ENCODE measurements at regions not wholly inside any gene's neighbourhood (a gene's known extent, or its start where the extent isn't known, plus 50 kb on each side); places are given as distances from the start of the nearest gene placed in this dataset.
A peak's percentile ranks its signal among the peaks of the same experiment; 100 is the strongest.

DNA sequence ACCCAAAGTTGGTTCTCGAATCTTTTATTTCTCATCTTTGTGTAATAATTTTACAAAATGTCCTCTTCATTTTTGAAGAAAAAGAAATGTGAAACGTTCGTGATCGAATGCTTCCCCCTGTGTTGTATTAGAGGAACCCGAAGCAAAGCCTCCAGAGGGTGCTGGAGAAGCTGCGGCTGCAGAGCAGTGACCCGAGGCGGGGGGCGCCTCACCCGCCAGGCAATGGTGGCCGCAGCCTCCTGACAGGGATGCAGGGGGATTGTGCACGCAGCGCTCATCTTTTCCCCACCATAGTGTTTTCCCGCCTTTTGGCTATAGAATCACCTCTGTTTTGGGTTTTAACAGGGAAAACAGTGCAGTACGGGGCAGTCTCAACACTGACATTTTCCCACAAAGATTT lies 307.5 kb upstream of the ANKRD30A start:
- no peak overlapping the region for H3K4me3 ChIP-seq
- 79 to 87% methylated on average over 15 of the region's 15 CpGs for WGBS, 2 donors
- no peaks in the 10 kb centered on the region for H3K27me3 ChIP-seq
- DNase-seq (no peak), ATAC-seq (no peak)
- no peak overlapping the region for H3K27ac ChIP-seq
- H3K9me3 ChIP-seq, result no peaks in the 10 kb centered on the region
- TF ChIP-seq POLR2A (IDR thresholded peaks at IDR 0.05), result no peak
- TF ChIP-seq, protein P1, sequence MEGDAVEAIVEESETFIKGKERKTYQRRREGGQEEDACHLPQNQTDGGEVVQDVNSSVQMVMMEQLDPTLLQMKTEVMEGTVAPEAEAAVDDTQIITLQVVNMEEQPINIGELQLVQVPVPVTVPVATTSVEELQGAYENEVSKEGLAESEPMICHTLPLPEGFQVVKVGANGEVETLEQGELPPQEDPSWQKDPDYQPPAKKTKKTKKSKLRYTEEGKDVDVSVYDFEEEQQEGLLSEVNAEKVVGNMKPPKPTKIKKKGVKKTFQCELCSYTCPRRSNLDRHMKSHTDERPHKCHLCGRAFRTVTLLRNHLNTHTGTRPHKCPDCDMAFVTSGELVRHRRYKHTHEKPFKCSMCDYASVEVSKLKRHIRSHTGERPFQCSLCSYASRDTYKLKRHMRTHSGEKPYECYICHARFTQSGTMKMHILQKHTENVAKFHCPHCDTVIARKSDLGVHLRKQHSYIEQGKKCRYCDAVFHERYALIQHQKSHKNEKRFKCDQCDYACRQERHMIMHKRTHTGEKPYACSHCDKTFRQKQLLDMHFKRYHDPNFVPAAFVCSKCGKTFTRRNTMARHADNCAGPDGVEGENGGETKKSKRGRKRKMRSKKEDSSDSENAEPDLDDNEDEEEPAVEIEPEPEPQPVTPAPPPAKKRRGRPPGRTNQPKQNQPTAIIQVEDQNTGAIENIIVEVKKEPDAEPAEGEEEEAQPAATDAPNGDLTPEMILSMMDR (IDR thresholded peaks at IDR 0.05), result no peak
- no peaks in the 10 kb centered on the region for H3K36me3 ChIP-seq (replicated peaks in 1 of 2; ENCODE audit: insufficient read depth in 1 of 2, low read depth in 2 of 2)
- H3K4me1 ChIP-seq, result no peaks in the 10 kb centered on the region
- intact Hi-C loops (cut with DNase I), result no loop called here

DNA sequence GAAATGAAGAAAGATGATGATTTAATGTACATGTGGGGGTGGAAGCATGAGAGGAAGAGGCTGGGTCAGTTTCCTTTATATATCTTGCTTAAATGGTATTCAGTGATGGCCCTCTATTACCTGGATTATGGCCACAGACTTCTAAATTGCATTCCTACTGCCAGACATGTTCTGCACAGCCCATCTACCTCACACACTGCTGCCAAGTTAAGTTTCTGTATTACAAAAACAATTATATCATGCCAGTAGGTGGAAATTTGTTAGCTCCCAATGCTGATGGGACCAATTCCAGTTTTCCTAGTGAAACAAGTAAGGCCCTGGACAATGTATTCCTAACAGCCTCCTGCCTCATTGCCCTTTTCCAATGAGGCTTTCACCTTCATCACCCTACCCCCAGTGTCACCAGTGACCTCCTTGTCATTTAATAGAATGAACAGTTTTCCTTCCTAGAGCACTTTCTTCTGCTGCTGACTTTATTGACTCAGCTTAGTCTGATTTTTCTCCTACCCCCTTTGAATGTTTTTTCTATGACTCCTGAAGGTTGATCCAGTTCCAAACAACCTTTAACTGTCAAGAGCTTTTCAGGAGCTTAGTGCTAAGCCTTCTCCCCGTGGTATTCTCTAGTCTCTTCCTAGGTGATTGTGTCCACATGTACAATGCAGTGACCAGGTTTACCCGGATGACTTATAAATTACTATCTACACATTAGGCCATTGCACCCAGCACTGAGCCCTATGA lies 316.6 kb upstream of the ANKRD30A start:
- peak overlapping the region in 3 of 4 donors; percentile 12 to 43 (median 41) for H3K27ac ChIP-seq
- TF ChIP-seq POLR2A (IDR thresholded peaks at IDR 0.05), result no peak
- TF ChIP-seq, protein P1 (IDR thresholded peaks at IDR 0.05), result no peak
- intact Hi-C loops (cut with DNase I), result no loop called here
- no peaks in the 10 kb centered on the region for H3K9me3 ChIP-seq
- no peaks in the 10 kb centered on the region for H3K27me3 ChIP-seq
- 48 to 49% methylated on average over 2 of the region's 2 CpGs for WGBS, 2 donors
- no peaks in the 10 kb centered on the region for H3K36me3 ChIP-seq (replicated peaks in 1 of 2; ENCODE audit: insufficient read depth in 1 of 2, low read depth in 2 of 2)
- no peak for DNase-seq
- peaks cover 31% of the 10 kb centered on the region for H3K4me1 ChIP-seq
- peak; percentile 33 for ATAC-seq
- no peak overlapping the region for H3K4me3 ChIP-seq

DNA sequence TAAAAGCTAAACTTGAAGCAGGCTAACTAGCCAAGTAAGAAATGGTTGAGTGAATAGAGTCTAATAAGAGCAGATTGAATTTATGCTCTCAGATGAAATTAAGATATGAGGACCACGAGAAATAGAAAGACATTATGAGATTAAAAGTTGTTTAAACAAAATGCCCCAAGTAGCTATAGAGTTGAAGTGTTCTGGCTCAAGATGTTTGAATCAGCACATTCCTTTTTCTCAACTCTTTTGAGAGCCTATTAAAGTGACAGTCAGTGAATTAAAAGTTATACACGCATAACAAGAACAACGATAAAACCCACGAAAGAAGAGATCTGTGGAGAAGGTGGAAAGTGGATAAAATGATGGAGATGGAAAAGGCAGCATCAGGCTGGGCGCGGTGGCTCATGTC lies 322.2 kb upstream of the ANKRD30A start:
- DNase-seq, result no peak
- Histone ChIP-seq H3K36me3 (replicated peaks in 1 of 2; ENCODE audit: insufficient read depth in 1 of 2, low read depth in 2 of 2) (no peaks in the 10 kb centered on the region), H3K9me3 (no peaks in the 10 kb centered on the region), H3K27ac (peak overlapping the region in 1 of 4 donors; percentile 6), H3K4me3 (no peak overlapping the region), H3K4me1 (peaks cover 14% of the 10 kb centered on the region), H3K27me3 (no peaks in the 10 kb centered on the region)
- ATAC-seq, result no peak
- no peak for TF ChIP-seq POLR2A (IDR thresholded peaks at IDR 0.05)
- TF ChIP-seq, protein P1 (IDR thresholded peaks at IDR 0.05), result no peak
- WGBS, 2 donors, result 78 to 83% methylated on average over 6 of the region's 6 CpGs
- intact Hi-C loops (cut with DNase I), result no loop called here

DNA sequence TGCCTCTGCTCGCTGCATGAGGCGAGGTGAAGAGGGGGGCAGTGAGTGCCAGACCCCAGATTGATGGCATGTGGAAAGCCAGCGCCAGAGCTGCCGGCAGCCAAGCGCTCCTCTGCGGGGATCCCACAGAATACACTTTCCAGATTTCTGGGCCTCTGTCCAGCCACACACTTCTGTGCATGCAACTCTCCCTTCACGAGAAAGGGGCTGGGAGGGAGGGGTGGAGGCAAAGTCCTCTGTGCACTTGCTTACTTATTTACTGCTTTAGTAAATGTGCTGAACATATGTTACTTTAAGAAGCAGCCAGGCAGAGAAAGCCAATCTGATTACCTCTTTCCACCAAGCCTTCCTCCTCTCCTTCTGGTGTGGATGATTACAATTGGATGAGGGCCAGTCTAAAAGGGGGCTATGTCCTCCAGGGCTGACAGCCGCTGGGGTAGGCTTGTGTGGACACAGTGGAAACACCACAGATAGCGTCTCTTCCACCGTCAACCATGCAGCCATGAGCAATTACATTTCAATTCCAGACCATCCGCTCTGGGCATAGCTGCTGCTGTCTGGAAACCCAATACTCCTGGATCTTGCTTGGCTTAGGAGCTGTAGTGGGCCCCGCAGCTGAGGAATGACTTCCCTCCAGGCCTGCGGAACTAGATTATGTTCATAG lies 322.8 kb upstream of the ANKRD30A start:
- whole genome bisulfite sequencing, 2 donors, result 18 to 20% methylated on average over 12 to 13 of the region's 13 CpGs
- DNase-seq, result peak; percentile 20 to 66 (median 30)
- H3K4me3 ChIP-seq, result no peak overlapping the region

More for the DNA sequence above, 322.8 kb upstream of the ANKRD30A start:
- intact Hi-C loops (cut with DNase I), result no loop called here
- Histone ChIP-seq H3K9me3 (no peaks in the 10 kb centered on the region), H3K27me3 (no peaks in the 10 kb centered on the region), H3K36me3 (replicated peaks in 1 of 2; ENCODE audit: insufficient read depth in 1 of 2, low read depth in 2 of 2) (no peaks in the 10 kb centered on the region), H3K4me1 (peaks cover 14% of the 10 kb centered on the region), H3K27ac (peak overlapping the region in 1 of 4 donors; percentile 6)
- peak; percentile 62 for ATAC-seq
- TF ChIP-seq, protein P1 (IDR thresholded peaks at IDR 0.05), result no peak
- no peak for TF ChIP-seq POLR2A (IDR thresholded peaks at IDR 0.05)
